GM12873 (cell line): ENCODE measurements at regions not wholly inside any gene's neighbourhood (a gene's known extent, or its start where the extent isn't known, plus 50 kb on each side); places are given as distances from the start of the nearest gene placed in this dataset.

Experiments
- TF ChIP-seq, protein P1 (sequence below): IDR thresholded peaks from 2 replicates; pipeline ENCODE4 v1.5.1; 2012; ENCODE audit warnings: low read depth, mild to moderate bottlenecking, moderate library complexity, low read length, control low read depth; ENCODE audit not compliant: insufficient read depth; ENCODE audit errors: missing control alignments

DNA sequence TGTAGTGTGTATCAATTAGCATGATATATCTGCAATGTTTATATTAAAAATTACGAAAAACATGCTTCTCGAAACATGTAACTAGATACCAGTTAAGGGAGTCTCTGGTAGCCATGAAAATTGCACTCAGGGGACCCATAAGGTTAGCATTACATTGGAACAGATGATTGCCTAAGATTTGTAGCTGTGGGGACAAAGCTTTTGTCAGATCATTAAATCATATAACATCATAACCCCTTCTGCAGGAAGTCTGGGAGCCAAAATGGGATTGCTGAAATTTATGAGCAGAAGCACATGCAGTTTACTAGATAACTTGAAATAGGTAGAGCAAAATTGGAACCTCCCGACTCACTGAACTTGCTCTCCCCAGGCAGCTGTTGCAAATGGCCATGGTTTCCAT, 235.0 kb upstream of the IGFBP3 start:
- TF ChIP-seq, protein P1, sequence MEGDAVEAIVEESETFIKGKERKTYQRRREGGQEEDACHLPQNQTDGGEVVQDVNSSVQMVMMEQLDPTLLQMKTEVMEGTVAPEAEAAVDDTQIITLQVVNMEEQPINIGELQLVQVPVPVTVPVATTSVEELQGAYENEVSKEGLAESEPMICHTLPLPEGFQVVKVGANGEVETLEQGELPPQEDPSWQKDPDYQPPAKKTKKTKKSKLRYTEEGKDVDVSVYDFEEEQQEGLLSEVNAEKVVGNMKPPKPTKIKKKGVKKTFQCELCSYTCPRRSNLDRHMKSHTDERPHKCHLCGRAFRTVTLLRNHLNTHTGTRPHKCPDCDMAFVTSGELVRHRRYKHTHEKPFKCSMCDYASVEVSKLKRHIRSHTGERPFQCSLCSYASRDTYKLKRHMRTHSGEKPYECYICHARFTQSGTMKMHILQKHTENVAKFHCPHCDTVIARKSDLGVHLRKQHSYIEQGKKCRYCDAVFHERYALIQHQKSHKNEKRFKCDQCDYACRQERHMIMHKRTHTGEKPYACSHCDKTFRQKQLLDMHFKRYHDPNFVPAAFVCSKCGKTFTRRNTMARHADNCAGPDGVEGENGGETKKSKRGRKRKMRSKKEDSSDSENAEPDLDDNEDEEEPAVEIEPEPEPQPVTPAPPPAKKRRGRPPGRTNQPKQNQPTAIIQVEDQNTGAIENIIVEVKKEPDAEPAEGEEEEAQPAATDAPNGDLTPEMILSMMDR, result no peak

DNA sequence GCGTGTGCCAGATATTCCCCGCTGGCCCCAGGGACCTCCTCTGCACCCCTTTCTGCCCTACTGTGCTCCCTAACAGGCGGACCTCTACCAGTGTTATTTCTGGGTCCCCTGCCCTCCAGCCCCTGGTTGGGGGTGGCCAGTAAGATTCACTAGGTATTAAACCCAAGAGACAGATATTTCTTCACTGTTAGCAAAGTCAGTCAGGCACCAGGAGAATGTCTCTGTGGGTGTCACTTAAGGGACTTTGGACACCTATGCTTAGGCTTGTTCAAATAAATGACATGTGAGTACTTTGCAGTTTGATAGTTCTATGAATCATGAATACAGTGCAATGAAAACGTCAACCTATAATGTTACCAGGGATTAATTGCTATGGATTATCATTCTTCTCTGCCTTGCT, 234.3 kb upstream of the IGFBP3 start:
- TF ChIP-seq, protein P1, result no peak

DNA sequence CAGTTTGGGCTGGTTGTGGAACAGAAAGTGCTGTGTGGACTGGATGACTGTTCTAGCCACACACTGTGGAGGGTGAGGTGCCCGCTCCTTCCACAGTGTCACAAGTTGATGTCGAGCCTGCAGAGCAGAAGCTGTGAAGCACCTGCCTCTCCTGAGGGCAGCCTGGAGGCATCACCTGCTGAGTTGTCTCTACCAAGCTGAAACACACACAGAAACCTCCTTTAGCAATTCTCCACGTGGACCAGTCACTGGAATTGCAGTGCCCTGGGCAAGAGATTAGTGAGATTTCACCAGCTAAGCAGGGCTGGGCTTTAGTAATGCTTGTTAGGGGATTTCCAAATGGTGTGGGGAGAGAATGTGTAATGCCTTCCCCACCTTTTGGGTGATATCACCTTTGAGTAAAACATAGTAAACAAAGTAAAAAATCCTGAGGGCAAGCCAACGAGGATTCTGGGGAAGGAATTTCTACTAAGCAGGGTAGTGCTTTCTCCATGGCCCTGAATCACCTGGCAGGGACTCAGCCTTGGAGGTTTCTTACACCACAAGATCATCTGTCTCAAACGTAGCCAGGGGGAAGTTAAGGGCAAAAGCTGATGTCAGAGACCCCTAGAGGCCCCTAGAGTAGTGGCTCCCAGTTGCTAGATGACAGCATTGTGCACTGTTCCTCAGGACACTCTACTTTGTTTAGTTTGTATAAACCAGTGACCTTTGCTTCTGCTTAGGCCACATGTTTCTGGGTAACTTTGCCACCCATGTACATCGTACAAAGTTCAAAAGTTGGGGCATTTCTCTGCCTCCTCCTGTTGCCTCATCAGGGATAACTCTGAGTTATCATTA, 233.1 kb upstream of the IGFBP3 start:
- TF ChIP-seq, protein P1, result peak; percentile 26

DNA sequence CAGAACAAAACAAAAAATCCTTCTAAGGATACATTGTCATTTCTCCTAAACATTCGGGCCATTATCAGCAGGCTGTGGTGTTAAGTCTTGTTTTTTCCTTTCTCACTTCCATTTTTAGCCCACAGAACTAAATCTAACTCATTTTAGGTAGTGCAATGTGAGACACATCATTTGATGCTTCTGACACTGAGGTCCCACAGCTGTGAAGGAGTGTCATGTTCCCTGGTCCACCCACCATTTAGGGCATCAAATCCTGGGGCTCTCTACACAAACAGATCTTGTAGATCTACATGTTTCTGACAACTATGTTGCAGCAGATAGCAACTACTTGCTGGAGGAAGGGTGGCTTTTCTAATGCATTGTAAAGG, 232.5 kb upstream of the IGFBP3 start:
- TF ChIP-seq, protein P1, result no peak

DNA sequence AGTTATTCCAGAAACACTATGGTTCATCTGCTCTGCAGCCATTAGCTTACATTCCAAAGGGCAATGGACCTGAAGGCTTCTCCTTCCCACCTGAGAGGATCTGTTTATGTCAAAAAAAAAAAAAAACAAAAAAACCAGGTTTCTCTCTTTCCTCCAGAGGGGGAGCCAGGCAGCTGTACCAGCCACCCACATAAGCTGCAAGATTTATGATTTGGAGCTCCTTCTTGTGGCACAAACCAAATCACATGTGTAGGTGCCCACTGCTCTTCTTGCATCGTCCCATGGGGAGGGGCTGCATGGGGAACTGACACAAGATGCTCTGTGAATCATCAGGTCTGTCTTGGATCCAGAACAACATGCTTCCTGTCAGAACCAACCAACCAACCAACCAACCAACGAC, 231.6 kb upstream of the IGFBP3 start:
- TF ChIP-seq, protein P1, result no peak

DNA sequence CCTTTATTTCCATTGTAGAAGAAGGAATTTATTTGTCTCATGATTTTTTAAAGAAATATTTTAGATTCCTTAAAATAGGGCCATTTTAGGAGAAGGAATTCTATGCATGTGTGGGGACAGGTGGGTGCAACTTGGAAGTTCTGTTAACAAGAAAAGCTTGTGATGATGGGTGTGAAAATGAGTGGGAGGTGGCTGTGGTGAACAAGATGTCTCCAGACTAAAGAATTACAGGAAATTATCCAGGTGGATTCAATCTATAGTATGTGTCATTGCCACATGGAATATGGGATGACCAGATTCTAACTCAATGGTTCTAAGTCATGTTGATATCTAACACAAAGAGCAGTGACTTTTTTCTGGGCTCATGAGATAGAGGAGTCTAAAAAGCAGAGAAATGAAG, 229.6 kb upstream of the IGFBP3 start:
- TF ChIP-seq, protein P1, result no peak

DNA sequence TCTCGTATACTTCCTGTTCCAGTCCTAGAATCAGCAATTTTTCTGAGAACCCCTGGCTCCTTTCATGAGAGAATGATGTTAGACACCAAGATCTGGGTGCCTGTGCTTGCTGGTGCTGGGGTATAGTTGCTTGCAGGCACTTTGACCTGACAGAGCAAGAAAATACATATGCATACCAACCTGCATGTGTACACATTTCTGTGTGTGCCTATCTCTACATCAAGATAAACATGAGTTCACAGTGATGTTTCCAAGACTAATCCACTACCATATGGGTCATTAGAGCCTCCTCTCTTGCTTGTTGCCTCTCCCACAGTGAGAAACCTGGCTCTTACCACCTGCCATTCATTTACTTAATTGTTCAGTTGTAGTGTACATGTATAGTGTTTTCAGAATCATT, 229.1 kb upstream of the IGFBP3 start:
- TF ChIP-seq, protein P1, result no peak
